HPDE6-E6E7 (cell line): ENCODE measurements at regions not wholly inside any gene's neighbourhood (a gene's known extent, or its start where the extent isn't known, plus 50 kb on each side); places are given as distances from the start of the nearest gene placed in this dataset.

Experiments used
- DNase-seq: peaks from one replicate; pipeline ENCODE4 v3.0.0; 2011; ENCODE audit warnings: missing footprints; ENCODE audit errors: extremely low spot score

- no peak for DNase-seq
Observed at GRCh38 chr12:115857923-115858322, 419.6 kb downstream of the MED13L start.

DNA sequence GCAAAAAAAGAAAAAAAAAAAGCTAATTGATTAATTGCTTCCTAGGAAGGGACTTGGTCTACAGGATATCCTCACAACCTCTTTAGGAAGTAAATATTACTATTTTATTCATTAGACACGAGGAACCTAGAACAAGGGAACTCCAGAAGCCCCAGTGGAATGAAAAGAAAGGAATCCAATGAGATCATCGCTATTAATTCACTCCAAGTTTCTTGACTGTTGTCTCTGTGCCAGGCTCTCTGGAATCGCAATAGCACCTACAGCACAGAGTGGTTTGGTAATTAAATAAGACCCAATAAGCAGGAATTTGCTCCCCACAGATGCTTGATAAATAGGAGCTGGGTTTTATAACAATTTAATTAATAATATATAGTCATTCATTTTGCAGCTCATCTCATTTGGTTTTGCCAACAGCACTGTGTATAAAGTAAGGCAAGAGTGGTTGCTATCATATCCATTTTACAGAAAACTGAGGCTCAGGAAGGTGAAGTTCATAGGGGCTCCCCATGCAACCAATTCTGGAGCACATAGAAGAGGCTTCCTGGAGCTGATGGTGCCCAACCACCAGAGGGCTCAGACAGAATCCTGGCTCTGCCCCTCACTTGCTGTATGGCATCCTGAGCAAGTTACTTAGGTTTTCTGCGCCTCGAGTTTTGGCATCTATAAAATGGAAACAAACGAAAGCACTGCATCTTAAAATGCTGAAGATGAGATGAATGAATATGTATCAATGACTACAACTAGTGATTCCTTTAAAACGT is 420.2 kb downstream of the MED13L start:
- no peak for DNase-seq

- no peak for DNase-seq
Observed at GRCh38 chr12:115852054-115852453, 425.4 kb downstream of the MED13L start.

GRCh38 chr12:115850957-115851356 is 426.5 kb downstream of the MED13L start:
- DNase-seq: no peak

DNA sequence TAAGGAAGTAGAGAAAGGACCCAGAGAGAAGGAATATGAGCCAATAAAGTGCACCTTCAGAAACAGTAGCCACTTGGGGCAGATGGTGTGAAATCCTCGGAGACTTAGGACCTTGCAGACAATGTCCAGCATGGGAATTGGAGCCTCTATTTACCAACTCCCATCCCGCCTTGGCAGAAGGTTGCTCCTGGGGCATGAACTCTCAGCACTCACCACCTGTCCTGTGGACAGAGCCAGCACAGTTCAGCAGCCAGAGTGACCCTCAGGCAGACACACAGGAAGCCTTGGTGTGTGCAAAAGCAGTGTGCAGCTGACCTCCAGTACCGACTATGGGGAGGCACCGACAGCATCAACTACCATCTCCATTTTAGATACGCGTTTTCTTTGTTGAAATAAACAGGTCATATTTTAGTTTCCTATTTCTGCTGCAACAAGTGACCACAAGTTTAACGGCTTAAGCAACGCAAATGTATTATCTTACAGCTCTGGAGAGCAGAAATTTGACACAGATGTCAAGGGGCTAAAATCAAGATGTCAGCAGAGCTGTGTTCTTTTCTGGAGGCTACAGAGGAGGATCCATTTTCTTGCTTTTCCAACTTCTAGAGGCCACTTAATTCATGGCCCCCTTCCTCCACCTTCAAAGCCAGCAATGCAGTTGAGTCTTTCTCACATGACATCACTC is 428.1 kb downstream of the MED13L start:
- DNase-seq: no peak

- no peak for DNase-seq
Observed at GRCh38 chr12:115847398-115847797, 430.1 kb downstream of the MED13L start.

- no peak for DNase-seq
Observed at GRCh38 chr12:115846516-115846915, 431.0 kb downstream of the MED13L start.

DNA sequence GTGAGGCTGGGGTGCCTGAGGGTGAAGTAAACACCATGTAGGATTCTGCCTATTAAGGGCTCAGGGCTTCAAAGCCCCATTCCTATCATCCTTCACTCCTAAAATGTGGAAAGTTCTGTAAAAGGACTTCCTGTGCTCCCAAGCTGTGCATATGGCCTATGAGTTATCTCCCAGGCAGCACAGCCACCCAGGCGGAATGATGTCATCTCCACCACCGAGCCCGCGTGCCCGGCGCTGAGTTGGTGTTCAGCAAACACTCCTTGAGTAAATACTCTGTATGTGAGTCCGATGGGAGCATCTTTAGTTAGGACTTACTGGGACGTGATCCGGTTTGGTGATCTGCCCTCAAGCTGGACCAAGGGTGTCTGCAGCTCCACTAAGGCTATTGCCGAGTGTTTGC is 437.3 kb downstream of the MED13L start:
- no peak for DNase-seq

DNA sequence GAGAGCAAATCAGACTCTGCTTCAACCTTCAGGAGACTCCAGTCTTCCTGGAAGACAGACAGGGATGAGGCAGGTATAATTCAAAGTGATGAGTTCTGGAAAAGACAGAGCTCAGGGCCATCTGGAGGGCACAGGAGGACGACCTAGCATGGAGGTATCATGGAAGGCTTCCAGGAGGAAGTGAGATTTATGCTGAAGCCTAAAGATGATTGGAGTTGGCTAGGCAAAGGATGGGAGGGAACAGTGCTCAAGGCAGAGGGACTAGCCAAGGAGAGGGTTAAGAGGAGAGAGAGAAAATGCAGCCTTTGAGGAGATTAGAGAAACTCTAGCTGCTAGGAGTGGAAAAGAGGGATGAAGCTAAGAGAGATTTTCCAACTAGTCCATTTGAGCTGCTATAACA is 438.5 kb downstream of the MED13L start:
- no peak for DNase-seq

- no peak for DNase-seq
Observed at GRCh38 chr12:115837220-115837619, 440.3 kb downstream of the MED13L start.

DNA sequence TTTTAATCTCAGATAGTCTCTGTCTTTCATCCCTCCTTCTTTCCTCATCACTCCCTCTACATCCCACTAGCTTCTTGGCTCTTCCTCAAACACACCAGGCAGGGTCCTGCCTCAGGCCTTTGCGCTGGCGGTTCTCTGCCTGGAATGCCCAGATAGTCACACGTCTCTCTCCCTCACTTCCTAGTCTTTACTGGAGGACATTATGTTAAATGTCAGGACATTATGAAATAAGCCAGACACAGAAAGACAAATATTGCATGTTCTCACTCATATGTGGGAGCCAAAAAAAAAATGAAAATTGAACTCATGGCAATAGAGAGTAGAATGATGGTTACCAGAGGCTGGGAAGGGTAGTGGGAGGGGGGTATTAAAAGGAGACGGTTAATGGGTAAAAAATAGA is 442.0 kb downstream of the MED13L start:
- no peak for DNase-seq

DNA sequence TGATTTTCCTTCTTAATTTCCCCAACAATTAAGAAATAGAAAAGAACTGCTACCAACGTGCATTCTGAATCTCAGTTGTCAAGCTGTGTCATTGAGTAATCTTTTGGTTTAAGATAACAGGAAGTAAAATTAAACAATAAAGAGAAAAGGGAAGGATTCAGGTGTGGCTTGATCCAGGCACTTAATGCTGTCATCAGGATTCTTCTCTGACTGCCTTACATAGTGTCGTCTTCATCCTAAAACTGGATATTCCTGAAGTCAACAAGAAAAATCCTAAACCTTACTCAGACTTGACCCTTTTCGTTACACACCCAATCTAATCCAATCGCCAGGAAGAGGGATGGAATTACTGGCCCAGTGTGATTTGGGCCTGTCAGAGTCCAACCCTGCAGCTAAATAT is 443.8 kb downstream of the MED13L start:
- DNase-seq: no peak

DNA sequence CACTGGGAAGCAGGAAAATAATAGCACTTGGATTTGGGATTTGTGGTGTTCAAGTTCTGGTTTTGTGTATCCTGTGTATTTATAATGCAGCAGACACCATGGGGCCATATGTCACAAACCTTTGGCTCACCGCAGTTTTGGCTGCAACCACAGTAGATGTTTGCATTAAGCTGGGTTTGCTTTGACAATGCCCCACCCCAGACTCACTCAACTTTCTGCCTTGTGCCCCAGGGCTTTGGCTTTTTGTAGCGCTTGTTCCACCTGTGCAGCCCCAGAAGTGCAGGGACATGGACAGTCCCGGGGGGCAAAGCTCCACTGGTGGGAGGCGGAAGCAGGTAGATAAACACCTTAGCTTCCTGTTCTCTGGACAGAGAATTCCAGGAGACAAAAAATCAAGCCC is 446.9 kb downstream of the MED13L start:
- DNase-seq: no peak

- no peak for DNase-seq
Observed at GRCh38 chr12:115830070-115830469, 447.4 kb downstream of the MED13L start.

DNA sequence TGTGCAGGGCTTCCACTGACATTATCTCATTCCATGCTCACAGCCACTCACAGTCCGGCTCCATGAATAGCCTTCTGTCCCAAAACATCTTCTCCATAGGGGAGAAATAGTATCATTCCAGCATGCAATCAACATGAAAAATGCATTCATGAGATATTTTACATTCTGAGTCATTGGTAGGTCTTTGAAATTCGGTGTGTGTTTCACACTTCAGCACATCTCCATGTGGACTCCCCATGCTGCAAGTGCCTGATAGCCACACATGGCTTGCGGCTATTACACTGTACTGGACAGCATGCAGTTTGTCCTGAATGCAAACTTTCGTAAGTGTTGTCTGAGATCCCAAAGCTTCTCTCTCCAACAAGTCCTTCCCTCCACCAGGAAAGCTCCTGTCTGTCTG is 449.3 kb downstream of the MED13L start:
- DNase-seq: no peak

- no peak for DNase-seq
Observed at GRCh38 chr12:115824936-115825602, 452.4 kb downstream of the MED13L start.

DNA sequence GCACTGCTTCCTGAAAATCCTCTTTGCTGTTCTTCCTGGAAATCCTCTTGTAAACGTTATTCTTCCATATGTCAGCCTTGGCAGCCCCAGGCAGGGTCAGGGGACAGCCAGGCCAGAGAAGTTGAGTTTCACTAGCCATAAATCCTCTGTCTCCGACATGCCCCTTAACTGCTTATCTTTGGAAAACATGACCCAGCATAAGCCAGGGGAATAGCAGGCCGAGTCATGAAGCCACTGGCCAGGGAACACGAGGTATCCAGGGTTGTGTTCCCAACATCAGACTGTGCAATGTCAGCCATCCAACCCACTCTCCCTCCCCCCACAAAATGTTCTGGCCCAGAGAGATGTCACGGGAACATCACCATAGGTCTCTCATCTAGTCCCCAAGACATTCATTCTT is 453.9 kb downstream of the MED13L start:
- DNase-seq: no peak

GRCh38 chr12:115820656-115821055 is 456.8 kb downstream of the MED13L start:
- no peak for DNase-seq

DNA sequence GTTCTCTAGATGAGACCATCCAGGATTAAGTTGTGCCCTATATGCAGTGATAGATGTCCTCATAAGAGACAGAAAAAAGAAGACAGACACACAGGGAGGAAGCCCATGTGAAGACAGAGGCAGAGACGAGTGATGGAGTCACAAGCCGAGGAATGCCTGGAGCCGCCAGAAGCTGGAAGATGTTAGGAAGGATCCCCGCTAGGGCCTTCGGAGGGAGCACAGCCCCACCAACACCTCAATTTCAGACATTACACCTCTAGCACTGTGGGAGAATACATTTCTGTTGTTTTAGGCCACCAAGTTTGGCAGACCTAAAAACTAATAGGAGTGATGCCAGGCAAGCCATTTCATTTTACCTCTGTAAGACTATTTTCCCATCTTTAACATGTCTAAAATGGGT is 458.5 kb downstream of the MED13L start:
- no peak for DNase-seq

- DNase-seq: no peak
Observed at GRCh38 chr12:115817389-115817788, 460.1 kb downstream of the MED13L start.

- DNase-seq: no peak
Observed at GRCh38 chr12:115815924-115816323, 461.6 kb downstream of the MED13L start.

DNA sequence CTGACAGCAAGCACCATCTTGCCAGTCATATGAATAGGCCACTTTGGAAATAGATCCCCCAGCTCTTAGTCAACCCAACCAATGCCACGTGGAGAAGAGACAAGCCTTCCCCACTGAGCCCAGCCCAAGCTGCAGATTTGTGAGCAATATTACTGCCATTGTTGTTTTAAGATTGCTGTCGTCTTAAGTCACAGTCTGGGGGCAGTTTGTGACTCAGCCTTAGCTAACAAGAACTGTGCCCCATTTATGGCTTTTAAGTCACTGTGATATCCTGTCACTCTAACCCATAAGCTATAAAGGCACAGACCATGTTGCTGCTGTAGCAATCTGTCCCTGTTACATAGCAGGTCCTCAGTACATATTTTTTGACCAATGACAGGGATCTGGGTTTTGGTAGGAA is 464.2 kb downstream of the MED13L start:
- no peak for DNase-seq

DNA sequence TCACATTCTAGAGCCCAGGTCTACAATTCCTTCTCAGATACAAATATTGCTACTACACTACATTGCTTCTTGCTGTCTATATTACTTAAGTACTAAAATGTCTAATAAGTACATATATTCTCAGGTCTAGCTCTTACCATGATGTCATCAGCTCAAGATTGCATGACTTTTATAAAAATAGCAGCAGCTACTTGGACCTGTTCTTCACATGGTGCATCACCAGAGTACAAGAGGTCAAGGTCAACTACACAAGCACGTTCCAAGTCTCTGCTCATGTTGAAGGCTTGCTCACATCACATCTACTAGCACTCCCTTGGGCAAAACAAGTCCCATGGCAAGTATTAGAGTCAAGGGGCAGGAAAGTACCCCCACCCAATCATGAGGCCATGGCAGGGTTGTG is 465.6 kb downstream of the MED13L start:
- DNase-seq: no peak
